ENCODE measurements at regions not wholly inside any gene's neighbourhood (a gene's known extent, or its start where the extent isn't known, plus 50 kb on each side); places are given as distances from the start of the nearest gene placed in this dataset.
A peak's percentile ranks its signal among the peaks of the same experiment; 100 is the strongest.

DNA sequence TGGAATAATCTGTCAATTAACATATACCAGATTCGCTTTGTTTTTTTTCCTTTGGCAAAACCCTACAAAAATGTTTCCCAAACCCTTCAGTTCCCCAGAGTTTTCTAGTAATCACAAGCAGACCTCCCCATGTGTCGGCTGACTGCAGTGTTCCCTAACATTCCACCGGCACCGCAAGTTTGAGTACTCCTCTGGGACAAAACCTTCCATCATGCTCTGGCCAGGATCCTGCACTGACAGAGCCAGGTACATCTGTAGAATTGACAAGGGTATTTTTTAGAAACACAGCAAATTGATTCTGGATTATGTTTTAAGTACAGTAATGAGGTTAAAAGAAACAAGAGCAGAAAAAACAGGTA lies 174.7 kb downstream of the GAS1 start:
- no peak overlapping the region for H3K4me3 ChIP-seq
- H3K4me2 ChIP-seq, result no peak overlapping the region
- no peaks in the 10 kb centered on the region for H4K20me1 ChIP-seq
- H3K27ac ChIP-seq, result no peak overlapping the region
- TF ChIP-seq Cebpa-rat (IDR thresholded peaks at IDR 0.05), result no peak
- no peaks in the 10 kb centered on the region for H3K27me3 ChIP-seq
- no peaks in the 10 kb centered on the region for H3K4me1 ChIP-seq
- no peak overlapping the region for H3K9ac ChIP-seq
- H3K9me3 ChIP-seq (replicated peaks in 1 of 11), result peaks cover 0 to 3% (median 0%) of the 10 kb centered on the region in 11 experiments; a peak in 1 of 22 replicates
- no peaks in the 10 kb centered on the region for H3K36me3 ChIP-seq

DNA sequence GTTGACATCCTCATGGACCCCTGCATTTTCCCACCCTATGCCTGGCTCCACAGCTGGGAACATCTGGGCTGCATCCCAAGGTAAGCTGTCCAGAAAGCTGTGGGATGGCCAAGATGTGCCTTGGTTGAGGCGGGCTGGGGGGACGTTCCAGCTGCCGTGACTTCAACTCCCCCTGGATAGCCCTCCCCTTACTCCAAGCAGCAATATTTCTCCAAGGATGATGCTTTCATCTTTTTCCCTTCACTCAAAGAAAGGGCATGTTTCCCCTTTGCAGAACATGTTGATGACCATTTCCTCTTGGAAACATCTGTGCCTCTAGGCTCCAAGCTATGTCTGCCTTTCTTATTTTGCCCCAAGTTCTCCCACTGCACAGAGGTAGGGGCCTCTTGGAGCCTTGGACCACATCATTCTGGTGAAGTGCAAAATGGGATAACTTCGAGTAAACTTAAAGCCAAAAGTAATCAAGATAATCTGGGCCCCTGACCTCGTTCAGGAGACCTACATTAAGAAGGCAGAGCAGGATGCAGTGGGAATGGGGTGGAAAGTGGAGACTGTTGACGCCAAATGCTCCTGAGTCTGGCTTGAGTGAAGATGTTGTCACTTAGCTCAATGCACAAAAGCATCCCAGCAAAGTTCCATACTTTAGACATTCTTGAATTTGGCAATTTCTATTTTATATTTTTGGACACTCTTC lies 175.2 kb downstream of the GAS1 start:
- H3K27me3 ChIP-seq, result no peaks in the 10 kb centered on the region
- no peak overlapping the region for H3K4me3 ChIP-seq
- H3K9me3 ChIP-seq (replicated peaks in 1 of 11), result peaks cover 0 to 3% (median 0%) of the 10 kb centered on the region in 11 experiments; a peak in 1 of 22 replicates
- no peaks in the 10 kb centered on the region for H4K20me1 ChIP-seq
- H3K36me3 ChIP-seq, result no peaks in the 10 kb centered on the region
- H3K27ac ChIP-seq, result no peak overlapping the region
- no peak for TF ChIP-seq Cebpa-rat (IDR thresholded peaks at IDR 0.05)
- H3K4me2 ChIP-seq, result no peak overlapping the region
- peaks cover 0 to 4% (median 0%) of the 10 kb centered on the region in 10 experiments; a peak in 6 of 20 replicates for H3K4me1 ChIP-seq
- H3K9ac ChIP-seq, result no peak overlapping the region

DNA sequence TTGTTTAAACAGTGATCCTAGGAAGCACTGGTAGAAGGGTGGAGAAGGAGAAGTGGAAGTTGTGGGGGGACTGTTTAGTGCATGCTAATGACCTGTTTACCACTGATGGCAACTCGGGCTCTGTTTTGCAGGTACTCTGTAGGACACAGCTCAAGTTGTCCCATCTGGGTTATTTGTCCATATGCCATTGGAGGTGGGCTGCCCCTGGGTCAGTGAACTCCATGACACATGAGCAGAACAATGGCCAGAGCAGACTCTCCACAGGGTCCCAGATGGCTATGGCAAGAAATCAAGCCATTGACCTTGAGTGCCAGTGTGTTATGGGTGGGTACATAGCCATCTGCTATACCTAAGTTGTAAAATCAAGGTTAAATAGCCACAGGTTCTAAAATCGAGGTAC lies 175.9 kb downstream of the GAS1 start:
- TF ChIP-seq Cebpa-rat (IDR thresholded peaks at IDR 0.05), result no peak
- Histone ChIP-seq H4K20me1 (no peaks in the 10 kb centered on the region), H3K27ac (no peak overlapping the region), H3K9ac (no peak overlapping the region), H3K36me3 (no peaks in the 10 kb centered on the region), H3K4me2 (no peak overlapping the region), H3K4me3 (no peak overlapping the region), H3K27me3 (no peaks in the 10 kb centered on the region), H3K4me1 (peaks cover 0 to 11% (median 4%) of the 10 kb centered on the region in 10 experiments; a peak in 14 of 20 replicates), H3K9me3 (replicated peaks in 1 of 11) (peaks cover 0 to 3% (median 0%) of the 10 kb centered on the region in 11 experiments; a peak in 1 of 22 replicates)

DNA sequence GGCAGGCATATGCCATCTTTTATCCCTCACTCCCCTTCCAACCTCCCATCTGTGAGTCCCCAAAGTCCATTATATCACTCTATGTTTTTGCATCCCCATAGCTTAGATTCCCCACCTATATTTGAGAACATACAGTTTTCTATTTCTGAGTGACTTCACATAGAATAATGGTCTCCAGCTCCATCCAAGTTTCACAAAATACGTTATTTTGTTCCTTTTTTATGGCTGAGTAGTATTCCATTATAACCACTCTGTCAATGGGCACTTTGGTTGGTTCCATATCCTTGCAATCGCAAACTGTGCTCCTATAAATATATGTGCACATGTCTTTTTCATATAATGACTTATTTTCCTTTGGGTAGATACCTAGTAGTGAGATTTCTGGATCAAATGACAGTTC lies 178.6 kb downstream of the GAS1 start:
- H4K20me1 ChIP-seq, result no peaks in the 10 kb centered on the region
- H3K9me3 ChIP-seq (replicated peaks in 1 of 11), result peaks cover 0 to 3% (median 0%) of the 10 kb centered on the region in 11 experiments; a peak in 1 of 22 replicates
- H3K27me3 ChIP-seq, result no peaks in the 10 kb centered on the region
- H3K36me3 ChIP-seq, result no peaks in the 10 kb centered on the region
- no peak for TF ChIP-seq Cebpa-rat (IDR thresholded peaks at IDR 0.05)
- no peak overlapping the region for H3K9ac ChIP-seq
- H3K27ac ChIP-seq, result no peak overlapping the region
- no peak overlapping the region for H3K4me2 ChIP-seq
- H3K4me1 ChIP-seq, result peaks cover 0 to 38% (median 28%) of the 10 kb centered on the region in 10 experiments; a peak in 17 of 20 replicates
- no peak overlapping the region for H3K4me3 ChIP-seq

DNA sequence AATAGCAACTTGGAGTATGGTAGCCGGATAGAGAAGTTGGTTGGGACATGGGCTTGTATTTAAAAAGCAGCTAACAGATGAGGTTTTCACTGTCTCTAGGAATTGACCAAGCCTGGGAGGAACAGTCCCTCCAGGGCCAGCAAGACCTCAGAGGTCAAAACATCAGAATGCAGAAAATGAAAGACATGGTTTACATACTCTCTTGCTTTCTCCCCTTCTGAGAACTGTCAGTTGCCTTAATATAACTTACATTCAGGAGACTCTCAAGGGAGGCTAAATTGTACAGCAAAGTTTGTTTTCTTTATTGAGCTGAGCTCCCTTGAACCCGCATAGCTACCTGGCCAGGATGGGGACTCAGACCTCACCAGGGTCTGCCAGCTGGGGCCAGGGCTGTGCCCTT lies 179.3 kb downstream of the GAS1 start:
- Histone ChIP-seq H3K4me1 (peaks cover 0 to 45% (median 34%) of the 10 kb centered on the region in 10 experiments; a peak in 17 of 20 replicates), H3K27ac (no peak overlapping the region), H3K9ac (no peak overlapping the region), H4K20me1 (no peaks in the 10 kb centered on the region), H3K4me3 (no peak overlapping the region), H3K27me3 (no peaks in the 10 kb centered on the region), H3K4me2 (no peak overlapping the region), H3K36me3 (no peaks in the 10 kb centered on the region), H3K9me3 (replicated peaks in 1 of 11) (peaks cover 0 to 3% (median 0%) of the 10 kb centered on the region in 11 experiments; a peak in 1 of 22 replicates)
- no peak for TF ChIP-seq Cebpa-rat (IDR thresholded peaks at IDR 0.05)

DNA sequence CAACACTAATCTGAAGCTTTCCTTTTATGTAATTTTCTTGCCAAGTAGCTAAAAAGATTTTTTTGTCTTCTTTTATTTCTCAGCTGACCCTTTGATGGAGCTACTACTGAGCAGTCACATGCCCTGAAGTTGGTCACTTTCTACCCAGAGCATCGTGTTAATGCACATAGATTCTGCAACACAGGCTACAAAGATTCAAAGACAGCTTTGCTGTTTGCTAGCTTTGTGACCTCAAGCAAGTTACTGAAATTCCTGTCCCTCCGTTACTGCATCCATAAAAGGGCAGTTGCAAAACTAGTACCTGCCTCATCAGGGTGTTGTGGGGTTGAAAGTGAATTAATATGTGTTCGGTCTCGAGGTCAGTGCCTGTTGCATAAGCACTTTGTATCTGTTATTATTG lies 179.9 kb downstream of the GAS1 start:
- H3K9ac ChIP-seq, result no peak overlapping the region
- no peak overlapping the region for H3K27ac ChIP-seq
- peaks cover 0 to 51% (median 34%) of the 10 kb centered on the region in 10 experiments; a peak in 17 of 20 replicates for H3K4me1 ChIP-seq
- H3K4me2 ChIP-seq, result peak overlapping the region in 2 of 11 experiments; percentile 71 to 73; a peak in 2 of 22 replicates
- no peak for TF ChIP-seq Cebpa-rat (IDR thresholded peaks at IDR 0.05)
- no peak overlapping the region for H3K4me3 ChIP-seq
- H3K27me3 ChIP-seq, result no peaks in the 10 kb centered on the region
- H4K20me1 ChIP-seq, result no peaks in the 10 kb centered on the region
- H3K9me3 ChIP-seq (replicated peaks in 1 of 11), result peaks cover 0 to 3% (median 0%) of the 10 kb centered on the region in 11 experiments; a peak in 1 of 22 replicates
- no peaks in the 10 kb centered on the region for H3K36me3 ChIP-seq

DNA sequence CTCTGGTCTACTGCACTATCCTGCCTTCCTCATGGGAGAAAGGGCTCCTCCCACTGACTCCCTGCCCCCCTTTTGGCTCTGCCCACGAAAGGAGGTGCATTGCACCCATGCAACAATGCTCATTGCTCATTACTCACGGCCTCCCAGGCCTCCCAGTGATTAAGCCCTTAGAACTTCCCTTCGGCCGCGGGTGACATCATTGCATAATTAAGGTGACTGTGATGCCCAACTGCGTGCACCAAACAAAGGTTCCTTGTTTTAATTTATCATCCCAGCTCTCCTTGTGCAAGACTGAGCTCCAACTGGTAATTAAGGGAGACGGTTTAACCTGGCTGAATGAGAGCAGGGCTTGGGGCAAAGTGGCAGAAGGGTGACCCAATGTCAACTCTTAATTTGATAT lies 180.4 kb downstream of the GAS1 start:
- Histone ChIP-seq H4K20me1 (no peaks in the 10 kb centered on the region), H3K4me3 (no peak overlapping the region), H3K27ac (no peak overlapping the region), H3K36me3 (no peaks in the 10 kb centered on the region), H3K27me3 (no peaks in the 10 kb centered on the region), H3K4me1 (peaks cover 0 to 53% (median 34%) of the 10 kb centered on the region in 10 experiments; a peak in 17 of 20 replicates), H3K4me2 (peak overlapping the region in 5 of 11 experiments; percentile 64 to 80 (median 71); a peak in 9 of 22 replicates), H3K9ac (no peak overlapping the region), H3K9me3 (replicated peaks in 1 of 11) (peaks cover 0 to 3% (median 0%) of the 10 kb centered on the region in 11 experiments; a peak in 1 of 22 replicates)
- TF ChIP-seq Cebpa-rat (IDR thresholded peaks at IDR 0.05), result no peak

DNA sequence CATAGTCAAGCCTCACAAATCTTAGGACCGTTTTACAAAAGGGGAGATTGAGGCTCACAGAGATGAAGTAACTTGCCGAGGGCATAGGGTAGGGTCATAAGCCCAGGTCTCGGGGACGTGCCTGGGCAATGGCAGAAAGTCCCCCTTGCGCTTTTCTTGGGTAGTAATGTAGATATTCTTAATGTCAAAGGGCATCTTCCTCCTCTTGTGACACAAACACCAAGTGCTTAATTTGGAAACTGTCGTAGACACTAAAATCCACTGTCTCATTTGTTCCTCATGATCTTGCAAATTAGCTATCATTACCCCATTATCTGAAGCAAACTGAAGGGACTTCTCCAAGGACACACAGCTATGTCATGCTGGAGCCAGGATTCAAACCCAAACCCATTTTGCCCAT lies 180.8 kb downstream of the GAS1 start:
- Histone ChIP-seq H3K9ac (no peak overlapping the region), H3K36me3 (no peaks in the 10 kb centered on the region), H4K20me1 (no peaks in the 10 kb centered on the region), H3K27ac (no peak overlapping the region), H3K4me1 (peaks cover 0 to 53% (median 34%) of the 10 kb centered on the region in 10 experiments; a peak in 17 of 20 replicates), H3K9me3 (replicated peaks in 1 of 11) (peaks cover 0 to 3% (median 0%) of the 10 kb centered on the region in 11 experiments; a peak in 1 of 22 replicates), H3K4me2 (peak overlapping the region in 9 of 11 experiments; percentile 3 to 80 (median 64); a peak in 13 of 22 replicates), H3K4me3 (no peak overlapping the region), H3K27me3 (no peaks in the 10 kb centered on the region)
- no peak for TF ChIP-seq Cebpa-rat (IDR thresholded peaks at IDR 0.05)

DNA sequence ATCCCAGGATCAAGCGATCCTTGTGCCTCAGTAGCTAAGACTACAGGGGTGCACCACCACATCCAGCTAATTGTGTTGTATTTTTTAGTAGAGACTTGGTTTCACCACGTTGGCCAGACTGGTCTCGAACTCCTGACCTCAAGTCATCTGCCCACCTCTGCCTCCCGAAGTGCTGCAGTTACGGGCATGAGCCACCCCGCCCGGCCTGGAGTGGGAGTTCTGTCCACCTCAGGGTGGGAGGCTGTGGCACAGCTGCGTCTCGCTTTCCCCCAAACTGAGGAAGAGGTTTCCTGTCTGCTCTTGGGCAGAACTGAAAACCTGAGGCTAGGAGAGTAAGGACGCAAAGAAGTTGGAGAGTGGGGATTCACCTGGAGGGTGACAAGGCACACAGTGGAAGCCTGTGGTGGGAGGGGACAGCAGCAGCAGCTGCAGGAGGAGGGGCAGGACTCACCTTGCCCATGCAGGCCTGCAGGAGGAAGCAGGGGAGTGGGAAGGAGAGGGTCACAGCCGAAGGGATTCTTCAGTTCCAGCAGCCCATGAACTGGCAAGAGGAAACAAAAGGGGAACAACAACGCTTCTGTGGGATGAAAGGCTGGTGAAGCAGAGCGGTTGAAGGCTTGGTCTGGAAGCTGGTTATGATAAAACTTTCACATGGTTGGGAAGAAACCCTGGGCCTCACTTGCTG lies 181.4 kb downstream of the GAS1 start:
- Histone ChIP-seq H3K9ac (no peak overlapping the region), H3K9me3 (replicated peaks in 1 of 11) (peaks cover 0 to 3% (median 0%) of the 10 kb centered on the region in 11 experiments; a peak in 1 of 22 replicates), H4K20me1 (no peaks in the 10 kb centered on the region), H3K4me2 (peak overlapping the region in 8 of 11 experiments; percentile 3 to 80 (median 66); a peak in 13 of 22 replicates), H3K27ac (no peak overlapping the region), H3K27me3 (no peaks in the 10 kb centered on the region), H3K36me3 (no peaks in the 10 kb centered on the region), H3K4me3 (no peak overlapping the region), H3K4me1 (peaks cover 0 to 53% (median 34%) of the 10 kb centered on the region in 10 experiments; a peak in 17 of 20 replicates)
- no peak for TF ChIP-seq Cebpa-rat (IDR thresholded peaks at IDR 0.05)

All from BLaER1 treated with 17β-estradiol and CSF1 and Interleukin-3, amounts not matched to agents 10 nM and 100 nM (cell line).